Ectodermal cell (in vitro differentiated cells): ENCODE measurements at regions not wholly inside any gene's neighbourhood (a gene's known extent, or its start where the extent isn't known, plus 50 kb on each side); places are given as distances from the start of the nearest gene placed in this dataset.

Experiments
- H3K27ac ChIP-seq: 2 replicates; pipeline ENCODE4 v1.7.0; 2013; ENCODE audit warnings: mild to moderate bottlenecking, low read depth, low read length; ENCODE audit not compliant: insufficient read depth, poor library complexity, severe bottlenecking
- H3K27me3 ChIP-seq: 2 replicates; pipeline ENCODE4 v1.7.0; 2013; ENCODE audit warnings: mild to moderate bottlenecking, low read length; ENCODE audit not compliant: insufficient read depth, control insufficient read depth, poor library complexity, severe bottlenecking
- H3K36me3 ChIP-seq: one replicate; pipeline ENCODE4 v1.7.0; 2013; ENCODE audit warnings: low read length; ENCODE audit not compliant: control insufficient read depth, insufficient read depth
- H3K4me1 ChIP-seq: one replicate; pipeline ENCODE4 v1.7.0; 2013; ENCODE audit warnings: low read length; ENCODE audit not compliant: control insufficient read depth, insufficient read depth
- H3K4me3 ChIP-seq: 2 replicates; pipeline ENCODE4 v1.7.0; 2013; ENCODE audit warnings: low read depth, low read length, control low read depth; ENCODE audit not compliant: insufficient read depth
- H3K9me3 ChIP-seq: 2 replicates; pipeline ENCODE4 v1.7.0; 2013; ENCODE audit warnings: mild to moderate bottlenecking, low read length, moderate library complexity; ENCODE audit not compliant: control insufficient read depth
- WGBS, 2 experiments: methylation state at CpG; one replicate each; pipeline ENCODE4 v1.1.7; 2013; ENCODE audit warnings: missing lambda C conversion rate in 2 of 2; 5-methylcytosine and 5-hydroxymethylcytosine counted together

DNA sequence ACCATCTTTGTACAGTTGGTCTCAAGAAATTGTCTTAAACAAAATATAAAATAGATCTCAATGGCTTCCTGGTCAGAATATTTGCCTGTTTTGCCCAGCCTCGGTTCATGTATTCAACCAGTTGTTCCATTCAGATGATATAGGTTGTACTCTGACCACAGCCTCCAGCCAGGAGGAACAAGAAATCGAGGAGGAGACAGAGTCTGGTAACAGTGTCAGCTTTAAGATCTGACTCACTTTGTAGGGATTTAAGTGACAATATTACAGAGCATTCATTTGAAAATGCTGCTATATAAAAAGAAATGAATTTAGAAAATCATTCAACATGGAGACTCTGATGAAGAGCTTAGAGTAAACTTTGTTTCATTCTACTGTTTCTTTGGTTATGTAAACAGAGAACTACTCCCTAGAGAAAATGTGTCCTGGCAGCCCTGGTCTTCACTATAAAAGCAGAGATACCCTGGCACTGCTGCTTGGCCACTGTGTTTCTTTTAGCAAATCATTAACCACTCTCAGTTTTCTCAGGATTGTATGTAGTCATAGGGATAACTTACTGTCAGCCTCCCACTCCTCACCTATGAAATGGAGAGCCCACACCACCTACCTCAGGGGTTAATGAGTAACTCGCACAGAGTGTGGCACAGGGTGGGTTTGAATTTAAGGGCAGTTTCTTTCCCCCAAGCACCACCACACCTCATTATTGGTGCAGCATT lies 53.5 kb downstream of the PAGE2 start:
- no peak overlapping the region for H3K27ac ChIP-seq
- no peak overlapping the region for H3K4me3 ChIP-seq
- H3K4me1 ChIP-seq = no peaks in the 10 kb centered on the region
- 90 to 100% methylated on average over 2 to 3 of the region's 3 CpGs for WGBS, 2 experiments
- no peaks in the 10 kb centered on the region for H3K36me3 ChIP-seq
- H3K9me3 ChIP-seq = no peaks in the 10 kb centered on the region
- no peaks in the 10 kb centered on the region for H3K27me3 ChIP-seq

DNA sequence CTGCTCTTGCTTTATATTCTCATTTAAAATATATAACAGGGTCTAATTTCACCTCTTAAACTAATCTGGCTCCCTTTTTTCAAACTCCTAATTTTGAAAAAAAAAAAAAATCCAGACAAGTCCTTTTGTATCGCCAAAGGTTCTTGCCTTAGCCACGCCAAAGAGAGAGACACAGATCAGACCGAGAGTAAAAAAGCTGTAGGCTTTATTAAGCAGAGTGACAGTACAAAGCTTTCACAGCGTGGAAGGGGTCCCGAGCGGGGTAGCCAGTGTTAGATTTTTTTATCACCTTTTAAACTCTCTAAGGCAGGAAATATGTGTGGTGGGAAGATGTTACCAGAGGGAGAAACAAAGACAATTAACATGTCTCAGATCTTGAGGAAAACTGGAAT lies 54.1 kb downstream of the PAGE2 start:
- Histone ChIP-seq H3K9me3 (no peaks in the 10 kb centered on the region), H3K36me3 (no peaks in the 10 kb centered on the region), H3K27ac (no peak overlapping the region), H3K4me1 (no peaks in the 10 kb centered on the region), H3K4me3 (no peak overlapping the region), H3K27me3 (no peaks in the 10 kb centered on the region)
- 35 to 47% methylated on average over 3 to 6 of the region's 6 CpGs for WGBS, 2 experiments

DNA sequence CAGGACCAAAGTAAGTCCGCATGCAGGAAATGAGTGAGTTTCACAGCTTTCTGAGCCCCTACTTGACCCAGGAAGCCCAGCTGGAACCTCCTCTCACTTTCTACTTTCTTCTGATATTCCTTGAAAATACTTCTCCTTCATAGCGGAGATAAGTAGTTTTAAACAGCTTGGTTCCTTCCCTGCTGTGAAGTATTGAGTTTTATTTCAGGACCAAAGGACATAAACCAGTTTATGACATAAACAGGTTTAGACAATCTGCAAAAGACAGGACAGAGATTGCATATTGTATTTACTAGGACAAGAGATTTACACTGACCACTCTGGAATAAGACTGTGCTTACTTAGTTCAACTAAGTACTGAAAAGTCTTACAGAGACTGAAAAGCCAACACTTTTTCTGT lies 54.8 kb downstream of the PAGE2 start:
- H3K4me3 ChIP-seq = no peak overlapping the region
- no peaks in the 10 kb centered on the region for H3K4me1 ChIP-seq
- H3K27me3 ChIP-seq = no peaks in the 10 kb centered on the region
- no peak overlapping the region for H3K27ac ChIP-seq
- 40 to 53% methylated on average over 1 to 2 of the region's 2 CpGs for WGBS, 2 experiments
- no peaks in the 10 kb centered on the region for H3K9me3 ChIP-seq
- H3K36me3 ChIP-seq = no peaks in the 10 kb centered on the region

DNA sequence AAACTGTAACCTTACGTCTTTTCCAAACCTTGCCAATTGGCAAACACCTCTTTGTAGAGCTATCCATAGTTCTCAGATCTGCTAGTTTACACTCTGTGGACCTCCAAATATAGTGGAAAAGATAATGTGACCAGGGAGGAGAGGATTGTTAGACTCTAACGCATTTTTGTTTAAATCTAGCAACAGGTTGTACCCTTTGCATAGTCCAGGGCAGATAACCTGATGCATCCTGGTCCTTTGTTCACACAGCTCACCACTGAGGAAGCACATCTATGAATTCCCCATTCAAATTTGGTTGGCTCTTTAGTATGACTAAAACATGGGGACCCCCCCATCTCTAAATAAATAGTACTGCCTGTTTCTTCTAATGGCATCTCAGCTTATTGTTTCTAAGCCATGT lies 55.9 kb downstream of the PAGE2 start:
- Histone ChIP-seq H3K36me3 (no peaks in the 10 kb centered on the region), H3K27me3 (no peaks in the 10 kb centered on the region), H3K9me3 (no peaks in the 10 kb centered on the region), H3K4me3 (no peak overlapping the region), H3K27ac (no peak overlapping the region), H3K4me1 (no peaks in the 10 kb centered on the region)
- WGBS, 2 experiments = 80 to 95% methylated on average over 1 to 2 of the region's 2 CpGs

DNA sequence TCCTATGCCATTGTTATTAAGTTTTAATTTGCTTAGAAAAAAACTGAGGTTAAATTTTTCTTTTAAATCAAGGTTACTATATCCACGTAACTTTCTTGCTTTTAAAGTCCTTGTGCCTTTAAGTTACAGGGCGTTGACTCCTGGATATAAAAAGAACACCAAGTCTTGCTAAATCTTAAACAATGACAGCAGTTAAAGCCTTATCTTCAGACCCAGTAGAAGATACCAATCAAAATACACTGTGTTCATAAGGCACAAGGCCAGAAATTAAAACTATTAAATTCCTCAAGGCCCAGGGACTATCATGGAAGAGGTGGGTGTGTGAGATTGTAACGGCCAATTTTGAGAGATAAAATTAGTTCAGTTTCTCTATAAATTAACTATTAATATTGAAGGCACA lies 60.4 kb downstream of the PAGE2 start:
- H3K27me3 ChIP-seq = no peaks in the 10 kb centered on the region
- 93 to 100% methylated on average over 2 of the region's 3 CpGs for WGBS, 2 experiments
- H3K27ac ChIP-seq = no peak overlapping the region
- H3K4me3 ChIP-seq = no peak overlapping the region
- no peaks in the 10 kb centered on the region for H3K9me3 ChIP-seq
- no peaks in the 10 kb centered on the region for H3K36me3 ChIP-seq
- H3K4me1 ChIP-seq = no peaks in the 10 kb centered on the region

DNA sequence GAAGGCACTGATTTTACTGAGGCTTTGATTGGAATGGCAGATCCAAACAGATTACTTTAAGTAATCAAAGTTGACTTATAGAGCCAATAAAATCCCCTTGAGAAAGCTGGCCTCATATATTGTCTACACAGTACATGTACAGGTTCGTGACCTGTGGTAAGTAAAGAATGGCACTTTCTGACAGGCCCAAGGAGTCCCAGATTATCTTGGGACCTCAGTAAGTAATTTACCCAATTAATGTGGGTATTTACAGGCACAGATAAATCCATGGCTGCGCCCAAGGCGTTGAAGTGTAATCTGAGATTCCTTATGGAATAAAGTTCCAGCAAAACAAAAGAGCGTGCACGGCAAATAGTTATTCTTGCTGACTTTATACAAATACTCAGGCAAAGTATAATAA lies 62.4 kb downstream of the PAGE2 start:
- Histone ChIP-seq H3K4me1 (no peaks in the 10 kb centered on the region), H3K4me3 (no peak overlapping the region), H3K9me3 (no peaks in the 10 kb centered on the region), H3K27me3 (no peaks in the 10 kb centered on the region), H3K36me3 (no peaks in the 10 kb centered on the region), H3K27ac (no peak overlapping the region)
- WGBS, 2 experiments = 94 to 100% methylated on average over 1 to 3 of the region's 5 CpGs

DNA sequence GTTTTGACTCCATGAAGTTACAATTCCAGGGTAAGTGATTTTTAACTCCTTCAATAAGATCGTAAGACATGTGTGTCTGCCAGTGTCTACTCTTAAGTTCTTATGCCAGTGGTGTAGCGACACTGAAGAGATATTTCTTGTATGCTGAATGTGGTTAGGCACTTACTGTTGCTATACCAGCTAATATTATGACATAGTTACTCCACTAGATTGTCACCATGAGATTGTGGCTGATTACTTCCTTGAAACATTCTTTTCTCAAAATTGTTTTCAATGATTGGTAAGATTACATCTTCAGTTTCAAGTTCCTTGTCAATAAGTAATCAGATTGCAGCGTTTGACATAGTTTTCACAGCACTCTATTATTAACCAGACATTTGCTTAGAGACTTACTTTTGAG lies 60.6 kb upstream of the PAGE5 start:
- Histone ChIP-seq H3K27ac (no peak overlapping the region), H3K27me3 (no peaks in the 10 kb centered on the region), H3K9me3 (no peaks in the 10 kb centered on the region), H3K36me3 (no peaks in the 10 kb centered on the region), H3K4me3 (no peak overlapping the region), H3K4me1 (no peaks in the 10 kb centered on the region)
- WGBS, 2 experiments = 94 to 100% methylated on average over 2 of the region's 3 CpGs

DNA sequence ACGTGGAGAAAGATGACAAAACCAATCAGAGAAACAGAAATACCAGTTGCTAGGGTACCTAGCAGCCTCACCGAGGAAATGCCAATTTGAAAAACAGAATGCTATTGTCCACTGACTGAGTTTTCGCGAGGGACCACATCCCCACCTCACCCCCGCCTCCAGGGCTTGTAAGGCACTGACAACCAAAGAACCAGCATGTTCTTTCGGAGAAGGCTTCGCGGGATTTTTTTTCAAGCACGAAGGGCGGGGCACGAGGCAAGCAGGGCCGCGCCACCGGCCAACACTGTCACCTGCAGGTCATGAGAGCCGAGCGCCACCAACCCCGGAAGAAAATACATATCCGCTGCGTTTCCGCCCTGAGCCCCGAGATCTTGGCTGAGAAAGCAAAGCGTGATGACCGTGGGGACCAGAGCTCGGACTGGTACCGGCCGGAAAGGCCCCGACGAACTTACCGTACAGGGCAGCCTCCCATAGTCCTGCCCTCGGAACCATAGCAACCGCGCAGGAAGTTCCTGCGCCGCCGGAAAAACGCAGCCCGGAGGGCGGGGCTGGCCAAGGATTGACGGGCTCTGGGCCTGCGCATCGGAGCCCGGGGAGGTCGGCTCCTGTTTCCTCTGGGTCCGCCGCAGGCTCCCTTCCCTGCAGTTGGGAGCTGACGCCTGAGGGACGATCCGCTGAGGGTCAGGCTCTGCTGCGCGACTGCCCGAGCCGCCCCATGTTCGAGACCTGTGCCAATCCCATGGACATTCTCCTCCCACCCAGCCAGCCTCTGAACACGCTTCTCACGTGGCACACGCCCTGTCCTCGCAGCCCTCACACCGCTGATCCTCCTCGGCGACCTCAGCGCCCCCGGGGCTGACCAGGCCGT lies 59.2 kb upstream of the PAGE5 start:
- Histone ChIP-seq H3K36me3 (no peaks in the 10 kb centered on the region), H3K27ac (peak overlapping the region; percentile 79), H3K4me1 (no peaks in the 10 kb centered on the region), H3K4me3 (peak overlapping the region; percentile 60), H3K27me3 (no peaks in the 10 kb centered on the region), H3K9me3 (no peaks in the 10 kb centered on the region)
- WGBS, 2 experiments = 0% methylated on average over 63 of the region's 63 CpGs

DNA sequence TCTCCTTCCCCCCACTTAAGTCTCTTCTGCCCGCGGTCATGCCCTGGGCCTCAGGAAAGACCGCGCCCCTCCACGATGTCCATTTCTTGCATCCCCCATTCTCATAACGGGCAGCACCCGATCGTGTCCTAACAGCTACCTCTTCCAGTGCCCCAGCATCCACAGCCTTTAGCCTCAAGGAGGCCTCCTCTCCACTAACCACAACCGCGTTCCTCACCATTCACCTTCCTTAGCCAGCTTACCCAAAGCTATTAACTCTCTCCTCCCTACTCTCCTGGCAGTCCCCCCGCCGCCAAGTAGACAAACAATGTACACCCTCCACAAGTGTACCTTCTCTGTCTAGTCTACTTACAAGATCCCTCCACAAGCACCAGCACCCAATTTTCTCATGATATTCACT lies 58.6 kb upstream of the PAGE5 start:
- no peaks in the 10 kb centered on the region for H3K27me3 ChIP-seq
- no peaks in the 10 kb centered on the region for H3K9me3 ChIP-seq
- no peaks in the 10 kb centered on the region for H3K4me1 ChIP-seq
- no peaks in the 10 kb centered on the region for H3K36me3 ChIP-seq
- peak overlapping the region; percentile 63 for H3K27ac ChIP-seq
- WGBS, 2 experiments = 19 to 22% methylated on average over 12 of the region's 12 CpGs
- H3K4me3 ChIP-seq = peak overlapping the region; percentile 60

DNA sequence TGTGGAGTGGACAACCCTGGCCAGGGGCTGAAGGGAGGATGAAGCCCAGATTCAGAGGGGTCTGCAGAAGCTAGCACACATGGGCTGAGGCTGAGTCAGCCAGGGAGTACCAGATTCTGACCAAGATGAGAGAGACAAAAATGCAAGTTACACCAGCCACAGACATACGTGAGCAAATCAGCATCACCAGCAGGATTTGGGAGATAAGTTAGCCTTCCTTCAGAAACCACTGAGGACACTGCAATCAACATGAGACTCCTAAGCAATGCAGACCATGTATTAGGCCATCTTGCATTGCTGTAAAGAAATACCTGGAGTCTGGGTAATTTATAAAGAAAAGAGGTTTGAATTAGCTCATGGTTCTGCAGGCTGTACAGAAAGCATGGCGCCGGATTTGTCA lies 57.0 kb upstream of the PAGE5 start:
- Histone ChIP-seq H3K36me3 (no peaks in the 10 kb centered on the region), H3K4me1 (no peaks in the 10 kb centered on the region), H3K9me3 (no peaks in the 10 kb centered on the region), H3K4me3 (no peak overlapping the region), H3K27me3 (no peaks in the 10 kb centered on the region), H3K27ac (no peak overlapping the region)
- WGBS, 2 experiments = 88 to 97% methylated on average over 3 of the region's 3 CpGs
